Progenitor cell of endocrine pancreas (in vitro differentiated cells): ENCODE measurements at regions not wholly inside any gene's neighbourhood (a gene's known extent, or its start where the extent isn't known, plus 50 kb on each side); places are given as distances from the start of the nearest gene placed in this dataset.

ENCODE experiments used
- DNase-seq: peaks from one replicate; pipeline ENCODE4 v3.0.0; 2021; ENCODE audit warnings: low spot score; ENCODE audit not compliant: unreplicated experiment
- H3K27ac Mint-ChIP-seq: 2 replicates; pipeline ENCODE4 v1.8.0; 2021; ENCODE audit warnings: mild to moderate bottlenecking, moderate library complexity, mixed read lengths
- H3K27me3 Mint-ChIP-seq: 2 replicates; pipeline ENCODE4 v1.8.0; 2021; ENCODE audit warnings: mixed read lengths
- H3K36me3 Mint-ChIP-seq: 2 replicates; pipeline ENCODE4 v1.8.0; 2022; ENCODE audit warnings: mixed read lengths; ENCODE audit not compliant: insufficient read depth
- H3K4me1 Mint-ChIP-seq: 2 replicates; pipeline ENCODE4 v1.8.0; 2021; ENCODE audit warnings: low read depth, mixed read lengths
- H3K4me3 Mint-ChIP-seq: 2 replicates; pipeline ENCODE4 v1.8.0; 2021; ENCODE audit warnings: low read depth, mild to moderate bottlenecking, moderate library complexity, mixed read lengths
- H3K9me3 Mint-ChIP-seq: 2 replicates; pipeline ENCODE4 v1.8.0; 2021; ENCODE audit warnings: low read depth, mixed read lengths
- CTCF ChIP-seq: fragments of 200-600 bp; sonication (generic); IDR thresholded peaks from one replicate; pipeline ENCODE4 v1.5.0; 2021; ENCODE audit warnings: antibody characterized with exemption, mild to moderate bottlenecking; ENCODE audit not compliant: unreplicated experiment

GRCh38 chr5:137563646-137564397 is 64.7 kb upstream of the SPOCK1 start:
- H3K4me1 Mint-ChIP-seq, result no peaks in the 10 kb centered on the region
- TF ChIP-seq CTCF, result no peak
- H3K9me3 Mint-ChIP-seq, result no peaks in the 10 kb centered on the region
- H3K27ac Mint-ChIP-seq, result no peak overlapping the region
- no peaks in the 10 kb centered on the region for H3K36me3 Mint-ChIP-seq
- peaks cover 14% of the 10 kb centered on the region for H3K27me3 Mint-ChIP-seq
- DNase-seq, result no peak
- H3K4me3 Mint-ChIP-seq, result no peak overlapping the region

GRCh38 chr5:137563301-137563645 is 64.1 kb upstream of the SPOCK1 start:
- Mint-ChIP-seq H3K4me3 (no peak overlapping the region), H3K27ac (no peak overlapping the region), H3K36me3 (no peaks in the 10 kb centered on the region)

GRCh38 chr5:137561608-137562007 is 62.5 kb upstream of the SPOCK1 start:
- no peak for TF ChIP-seq CTCF
- Mint-ChIP-seq H3K27ac (no peak overlapping the region), H3K4me3 (no peak overlapping the region), H3K27me3 (peaks cover 14% of the 10 kb centered on the region), H3K4me1 (no peaks in the 10 kb centered on the region), H3K36me3 (no peaks in the 10 kb centered on the region), H3K9me3 (no peaks in the 10 kb centered on the region)
- DNase-seq, result no peak

More at GRCh38 chr5:137563301-137563645, 64.1 kb upstream of the SPOCK1 start:
- Mint-ChIP-seq H3K4me1 (no peaks in the 10 kb centered on the region), H3K9me3 (no peaks in the 10 kb centered on the region), H3K27me3 (peaks cover 14% of the 10 kb centered on the region)
- TF ChIP-seq CTCF, result no peak
- DNase-seq, result no peak

GRCh38 chr5:137560420-137560819 is 61.3 kb upstream of the SPOCK1 start:
- H3K27me3 Mint-ChIP-seq, result peaks cover 11% of the 10 kb centered on the region
- no peaks in the 10 kb centered on the region for H3K4me1 Mint-ChIP-seq
- H3K9me3 Mint-ChIP-seq, result no peaks in the 10 kb centered on the region
- TF ChIP-seq CTCF, result no peak
- H3K4me3 Mint-ChIP-seq, result no peak overlapping the region
- H3K36me3 Mint-ChIP-seq, result no peaks in the 10 kb centered on the region
- no peak overlapping the region for H3K27ac Mint-ChIP-seq
- no peak for DNase-seq
